ENCODE measurements at regions not wholly inside any gene's neighbourhood (a gene's known extent, or its start where the extent isn't known, plus 50 kb on each side); places are given as distances from the start of the nearest gene placed in this dataset.

- DNase-seq, result no peak
Measured at GRCh38 chrX:139287155-139287924, 243.2 kb upstream of the F9 start.

- DNase-seq, result no peak
Measured at GRCh38 chrX:139286342-139286741, 244.2 kb upstream of the F9 start.

GRCh38 chrX:139267851-139268250, 262.7 kb upstream of the F9 start:
- DNase-seq, result no peak

GRCh38 chrX:139246295-139246694, 284.2 kb upstream of the F9 start:
- no peak for DNase-seq

- no peak for DNase-seq
Measured at GRCh38 chrX:139237141-139237540, 293.4 kb upstream of the F9 start.

GRCh38 chrX:139234898-139235297, 295.6 kb upstream of the F9 start:
- no peak for DNase-seq

GRCh38 chrX:139224953-139225665, 305.4 kb upstream of the F9 start:
- no peak for DNase-seq

GRCh38 chrX:139222511-139223200, 307.9 kb upstream of the F9 start:
- no peak for DNase-seq

- DNase-seq, result no peak
Measured at GRCh38 chrX:139213241-139213709, 317.3 kb upstream of the F9 start.

GRCh38 chrX:139211568-139212182, 318.9 kb upstream of the F9 start:
- DNase-seq, result no peak

GRCh38 chrX:139209342-139209741, 321.2 kb upstream of the F9 start:
- DNase-seq, result no peak

GRCh38 chrX:139207655-139208054, 322.9 kb upstream of the F9 start:
- no peak for DNase-seq

- no peak for DNase-seq
Measured at GRCh38 chrX:139206914-139207313, 323.6 kb upstream of the F9 start.

- no peak for DNase-seq
Measured at GRCh38 chrX:139204898-139205667, 325.5 kb upstream of the F9 start.

GRCh38 chrX:139204571-139204897, 326.0 kb upstream of the F9 start:
- DNase-seq, result no peak

- no peak for DNase-seq
Measured at GRCh38 chrX:139203651-139204570, 326.6 kb upstream of the F9 start.

- no peak for DNase-seq
Measured at GRCh38 chrX:139202742-139203420, 327.7 kb upstream of the F9 start.

- DNase-seq, result peak; percentile 6
Measured at GRCh38 chrX:139201924-139202323, 328.6 kb upstream of the F9 start.

GRCh38 chrX:139200793-139201192, 329.7 kb upstream of the F9 start:
- no peak for DNase-seq

- DNase-seq, result no peak
Measured at GRCh38 chrX:139200346-139200745, 330.2 kb upstream of the F9 start.

GRCh38 chrX:139199933-139200332, 330.6 kb upstream of the F9 start:
- DNase-seq, result no peak
